ENCODE measurements at regions not wholly inside any gene's neighbourhood (a gene's known extent, or its start where the extent isn't known, plus 50 kb on each side); places are given as distances from the start of the nearest gene placed in this dataset.
A peak's percentile ranks its signal among the peaks of the same experiment; 100 is the strongest.

GRCh38 chr20:43294031-43294430, 104.3 kb upstream of the PTPRT start:
- POLR2A ChIA-PET: no interaction called here
- no peak overlapping the region for H3K27ac Mint-ChIP-seq
- H3K4me1 Mint-ChIP-seq (ENCODE audit: low read depth): no peaks in the 10 kb centered on the region
- TF ChIP-seq CTCF (IDR thresholded peaks at IDR 0.05): no peak
- no peaks in the 10 kb centered on the region for H3K9me3 Mint-ChIP-seq
- no peak for ATAC-seq
- CTCF ChIA-PET: no interaction called here
- intact Hi-C loops (cut with micrococcal nuclease): no loop called here
- peaks cover 4% of the 10 kb centered on the region for H3K27me3 Mint-ChIP-seq
- DNase-seq: no peak
- H3K4me3 Mint-ChIP-seq: no peak overlapping the region
- H3K36me3 Mint-ChIP-seq (ENCODE audit: low read depth): no peaks in the 10 kb centered on the region

GRCh38 chr20:43293068-43293786, 103.5 kb upstream of the PTPRT start:
- TF ChIP-seq CTCF (IDR thresholded peaks at IDR 0.05): no peak
- CTCF ChIA-PET: no interaction called here

GRCh38 chr20:43292222-43292621, 102.5 kb upstream of the PTPRT start:
- peaks cover 4% of the 10 kb centered on the region for H3K27me3 Mint-ChIP-seq
- no peaks in the 10 kb centered on the region for H3K9me3 Mint-ChIP-seq
- intact Hi-C loops (cut with micrococcal nuclease): no loop called here
- no peaks in the 10 kb centered on the region for H3K4me1 Mint-ChIP-seq (ENCODE audit: low read depth)
- DNase-seq: no peak
- H3K27ac Mint-ChIP-seq: no peak overlapping the region
- no peaks in the 10 kb centered on the region for H3K36me3 Mint-ChIP-seq (ENCODE audit: low read depth)
- no peak for TF ChIP-seq CTCF (IDR thresholded peaks at IDR 0.05)
- CTCF ChIA-PET: no interaction called here
- no peak overlapping the region for H3K4me3 Mint-ChIP-seq
- ATAC-seq: no peak
- POLR2A ChIA-PET: no interaction called here

More at GRCh38 chr20:43293068-43293786, 103.5 kb upstream of the PTPRT start:
- H3K4me3 Mint-ChIP-seq: no peak overlapping the region
- H3K9me3 Mint-ChIP-seq: no peaks in the 10 kb centered on the region
- DNase-seq: no peak
- intact Hi-C loops (cut with micrococcal nuclease): no loop called here
- POLR2A ChIA-PET: no interaction called here
- H3K27me3 Mint-ChIP-seq: peaks cover 4% of the 10 kb centered on the region
- no peak overlapping the region for H3K27ac Mint-ChIP-seq
- H3K36me3 Mint-ChIP-seq (ENCODE audit: low read depth): no peaks in the 10 kb centered on the region
- no peaks in the 10 kb centered on the region for H3K4me1 Mint-ChIP-seq (ENCODE audit: low read depth)
- ATAC-seq: no peak

GRCh38 chr20:43287637-43288036, 97.9 kb upstream of the PTPRT start:
- ChIA-PET CTCF (no interaction called here), POLR2A (no interaction called here)
- peaks cover 4% of the 10 kb centered on the region for H3K27me3 Mint-ChIP-seq
- ATAC-seq (no peak), DNase-seq (no peak)
- H3K27ac Mint-ChIP-seq: no peak overlapping the region
- TF ChIP-seq CTCF (IDR thresholded peaks at IDR 0.05): no peak
- H3K36me3 Mint-ChIP-seq (ENCODE audit: low read depth): no peaks in the 10 kb centered on the region
- no peak overlapping the region for H3K4me3 Mint-ChIP-seq
- peaks cover 2% of the 10 kb centered on the region for H3K4me1 Mint-ChIP-seq (ENCODE audit: low read depth)
- H3K9me3 Mint-ChIP-seq: no peaks in the 10 kb centered on the region
- intact Hi-C loops (cut with micrococcal nuclease): no loop called here

GRCh38 chr20:43285170-43285569, 95.5 kb upstream of the PTPRT start:
- ChIA-PET CTCF (no interaction called here), POLR2A (no interaction called here)
- DNase-seq: peak; percentile 12
- H3K4me1 Mint-ChIP-seq (ENCODE audit: low read depth): peaks cover 2% of the 10 kb centered on the region
- no peaks in the 10 kb centered on the region for H3K36me3 Mint-ChIP-seq (ENCODE audit: low read depth)
- H3K27me3 Mint-ChIP-seq: peaks cover 11% of the 10 kb centered on the region
- no peak for ATAC-seq
- intact Hi-C loops (cut with micrococcal nuclease): no loop called here
- TF ChIP-seq CTCF (IDR thresholded peaks at IDR 0.05): no peak
- no peak overlapping the region for H3K27ac Mint-ChIP-seq
- H3K9me3 Mint-ChIP-seq: no peaks in the 10 kb centered on the region
- no peak overlapping the region for H3K4me3 Mint-ChIP-seq

Measured in activated CD8-positive, alpha-beta T cell treated with anti-CD3 and anti-CD28 coated beads for 36 hours (primary cell).